WERI-Rb-1 (cell line): ENCODE measurements at regions not wholly inside any gene's neighbourhood (a gene's known extent, or its start where the extent isn't known, plus 50 kb on each side); places are given as distances from the start of the nearest gene placed in this dataset.
A peak's percentile ranks its signal among the peaks of the same experiment; 100 is the strongest.

ENCODE experiments used
- DNase-seq: peaks from one replicate; pipeline ENCODE4 v3.0.0-alpha.2; 2020
- H3K27ac ChIP-seq: fragments of 250-450 bp; sonication (Bioruptor Pico); 2 replicates; pipeline ENCODE4 v1.5.1; 2020; ENCODE audit warnings: mild to moderate bottlenecking, moderate library complexity
- H3K27me3 ChIP-seq: fragments of 250-450 bp; sonication (Bioruptor Pico); 2 replicates; pipeline ENCODE4 v1.5.1; 2021; ENCODE audit warnings: mild to moderate bottlenecking, low read depth, moderate library complexity; ENCODE audit not compliant: insufficient read depth, severe bottlenecking
- H3K36me3 ChIP-seq: fragments of 250-450 bp; sonication (Bioruptor Pico); 2 replicates; pipeline ENCODE4 v1.5.1; 2020; ENCODE audit warnings: mild to moderate bottlenecking, moderate library complexity
- H3K4me3 ChIP-seq: 2 replicates; pipeline ENCODE4 v1.5.1; 2011; ENCODE audit warnings: low read depth, mild to moderate bottlenecking, control low read depth, low read length
- H3K9me3 ChIP-seq: fragments of 250-450 bp; sonication (Bioruptor Pico); 2 replicates; pipeline ENCODE4 v1.5.1; 2021; ENCODE audit warnings: mild to moderate bottlenecking, moderate library complexity; ENCODE audit not compliant: severe bottlenecking
- CTCF ChIP-seq: IDR thresholded peaks from 2 replicates; pipeline ENCODE4 v1.5.1; 2011; ENCODE audit warnings: low read depth, mild to moderate bottlenecking, control low read depth, inconsistent platforms, low read length

- DNase-seq, result peak; percentile 8
- no peak overlapping the region for H3K27ac ChIP-seq
- no peak for TF ChIP-seq CTCF
- H3K9me3 ChIP-seq, result no peaks in the 10 kb centered on the region
- peaks cover 73% of the 10 kb centered on the region for H3K27me3 ChIP-seq
- H3K36me3 ChIP-seq, result no peaks in the 10 kb centered on the region
- H3K4me3 ChIP-seq, result no peak overlapping the region
Observed at GRCh38 chr5:1725641-1726468, 73.8 kb downstream of the MRPL36 start.

GRCh38 chr5:1724822-1725602 lies 74.6 kb downstream of the MRPL36 start:
- peak; percentile 51 for DNase-seq
- Histone ChIP-seq H3K27ac (peak overlapping the region; percentile 40), H3K36me3 (no peaks in the 10 kb centered on the region), H3K4me3 (peak overlapping the region; percentile 28), H3K27me3 (peaks cover 74% of the 10 kb centered on the region), H3K9me3 (peaks cover 5% of the 10 kb centered on the region)
- no peak for TF ChIP-seq CTCF

- no peak overlapping the region for H3K27ac ChIP-seq
- peaks cover 74% of the 10 kb centered on the region for H3K27me3 ChIP-seq
- no peak overlapping the region for H3K4me3 ChIP-seq
- no peaks in the 10 kb centered on the region for H3K36me3 ChIP-seq
- TF ChIP-seq CTCF, result no peak
- DNase-seq, result no peak
- H3K9me3 ChIP-seq, result peaks cover 12% of the 10 kb centered on the region
Observed at GRCh38 chr5:1723957-1724821, 75.4 kb downstream of the MRPL36 start.

- DNase-seq, result no peak
- H3K27me3 ChIP-seq, result peaks cover 67% of the 10 kb centered on the region
- peaks cover 19% of the 10 kb centered on the region for H3K9me3 ChIP-seq
- H3K4me3 ChIP-seq, result no peak overlapping the region
- no peaks in the 10 kb centered on the region for H3K36me3 ChIP-seq
- TF ChIP-seq CTCF, result no peak
- no peak overlapping the region for H3K27ac ChIP-seq
Observed at GRCh38 chr5:1723476-1723875, 76.2 kb downstream of the MRPL36 start.

- H3K9me3 ChIP-seq, result peaks cover 24% of the 10 kb centered on the region
- H3K27me3 ChIP-seq, result peaks cover 63% of the 10 kb centered on the region
- no peaks in the 10 kb centered on the region for H3K36me3 ChIP-seq
- no peak for TF ChIP-seq CTCF
- no peak overlapping the region for H3K27ac ChIP-seq
- no peak overlapping the region for H3K4me3 ChIP-seq
- no peak for DNase-seq
Observed at GRCh38 chr5:1722877-1723276, 76.8 kb downstream of the MRPL36 start.
